HG02852 (cell line): ENCODE measurements at regions not wholly inside any gene's neighbourhood (a gene's known extent, or its start where the extent isn't known, plus 50 kb on each side); places are given as distances from the start of the nearest gene placed in this dataset.

Source experiments
- ATAC-seq: cut with Tn5 transposase; IDR thresholded peaks from one replicate; pipeline ENCODE4 v1.9.1; 2021; ENCODE audit warnings: mild to moderate bottlenecking, moderate library complexity; ENCODE audit not compliant: unreplicated experiment

GRCh38 chr11:112579282-112579681 is 318.6 kb upstream of the PLET1 start:
- no peak for ATAC-seq

DNA sequence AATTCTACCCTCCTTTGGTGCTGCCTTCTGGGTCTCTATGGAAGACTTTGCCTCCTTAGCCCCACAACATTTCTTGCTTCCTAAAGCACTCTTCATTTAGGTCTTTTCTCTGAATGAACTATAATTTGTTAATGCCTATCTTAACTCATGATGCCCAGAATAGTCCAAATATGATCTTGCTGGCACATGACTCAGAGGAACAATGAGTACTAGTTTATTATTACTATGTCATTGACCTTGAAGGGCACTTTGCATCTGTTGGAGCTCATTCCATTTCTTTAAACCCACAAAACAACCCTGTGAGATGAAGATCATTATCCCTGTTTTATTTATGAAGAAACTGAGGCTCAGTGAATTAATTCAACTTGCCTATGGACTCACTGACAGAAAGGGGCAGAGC is 320.2 kb upstream of the PLET1 start:
- ATAC-seq: no peak

DNA sequence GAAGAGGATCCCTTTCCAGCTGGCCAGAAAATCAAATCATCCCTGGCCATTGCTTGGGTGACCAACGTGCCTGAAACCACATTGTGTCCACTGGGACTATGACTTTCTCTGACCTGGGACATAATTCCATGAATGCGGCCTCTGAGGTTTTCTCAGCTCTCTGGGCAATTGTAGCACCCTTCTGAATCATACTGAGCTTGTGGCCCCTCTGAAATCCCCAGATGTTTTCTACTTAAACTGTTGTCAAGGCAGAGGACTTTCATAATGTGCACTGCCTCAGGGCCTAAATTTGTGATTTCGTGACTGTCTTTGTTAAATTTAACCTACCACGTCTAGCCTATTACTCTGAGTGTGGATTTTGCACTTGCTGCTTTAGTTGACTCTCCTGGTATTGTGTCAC is 321.1 kb upstream of the PLET1 start:
- ATAC-seq: peak; percentile 43

- no peak for ATAC-seq
These were observed 321.7 kb upstream of the PLET1 start for GRCh38 chr11:112582366-112582765.

DNA sequence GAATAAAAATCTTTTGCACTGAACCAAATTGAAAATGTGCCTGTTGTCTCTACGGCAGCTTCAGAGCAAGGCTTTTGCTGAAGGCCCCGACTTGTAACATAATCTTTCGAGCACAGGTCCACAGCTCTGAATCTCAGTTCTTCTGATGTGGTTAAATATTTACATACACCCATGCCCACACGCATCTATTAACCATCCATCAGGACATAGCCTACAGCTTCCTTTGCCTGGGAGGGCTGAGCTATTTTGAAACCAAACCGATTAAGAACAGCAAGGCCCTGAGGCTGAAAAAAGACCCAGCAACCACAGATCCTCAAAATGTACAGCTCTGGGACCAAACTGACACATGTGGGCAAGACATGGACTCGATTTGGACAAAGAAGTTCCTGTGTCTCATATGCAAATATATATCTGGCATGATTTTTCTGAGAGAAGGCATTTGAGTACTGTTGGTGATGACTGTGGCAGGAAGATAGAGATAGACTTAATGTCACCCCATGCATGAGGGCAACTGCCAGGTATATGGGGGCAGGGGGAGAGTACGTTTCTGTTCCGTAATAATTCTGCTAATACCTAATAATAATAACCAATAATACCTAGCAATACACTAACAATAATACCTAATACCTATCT is 322.7 kb upstream of the PLET1 start:
- ATAC-seq: peak; percentile 88

- ATAC-seq: no peak
These were observed 324.0 kb upstream of the PLET1 start for GRCh38 chr11:112584672-112585071.

- no peak for ATAC-seq
These were observed 327.0 kb upstream of the PLET1 start for GRCh38 chr11:112587664-112588063.

DNA sequence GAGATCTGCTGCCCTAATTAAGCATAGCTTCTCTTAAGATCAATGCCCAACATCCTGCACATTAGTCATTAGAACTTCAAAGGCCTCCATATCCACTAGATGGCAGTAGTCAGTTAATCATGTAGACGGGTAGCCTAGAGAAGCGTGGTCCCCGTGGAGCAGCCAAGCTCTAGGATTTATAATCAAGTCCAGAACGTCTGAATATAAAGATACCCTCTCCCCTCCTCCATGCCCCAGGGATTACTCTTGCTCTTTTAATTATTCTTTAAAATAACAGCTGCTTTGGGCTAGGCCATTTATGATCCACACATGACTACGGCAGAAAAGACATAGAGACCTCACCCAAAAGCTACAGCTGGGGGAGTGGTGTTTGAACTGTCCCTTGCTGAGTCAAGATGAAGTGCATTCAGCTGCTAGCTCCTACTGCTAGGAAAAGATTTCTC is 327.6 kb upstream of the PLET1 start:
- ATAC-seq: peak; percentile 31

- ATAC-seq: no peak
These were observed 328.5 kb upstream of the PLET1 start for GRCh38 chr11:112589155-112589554.

DNA sequence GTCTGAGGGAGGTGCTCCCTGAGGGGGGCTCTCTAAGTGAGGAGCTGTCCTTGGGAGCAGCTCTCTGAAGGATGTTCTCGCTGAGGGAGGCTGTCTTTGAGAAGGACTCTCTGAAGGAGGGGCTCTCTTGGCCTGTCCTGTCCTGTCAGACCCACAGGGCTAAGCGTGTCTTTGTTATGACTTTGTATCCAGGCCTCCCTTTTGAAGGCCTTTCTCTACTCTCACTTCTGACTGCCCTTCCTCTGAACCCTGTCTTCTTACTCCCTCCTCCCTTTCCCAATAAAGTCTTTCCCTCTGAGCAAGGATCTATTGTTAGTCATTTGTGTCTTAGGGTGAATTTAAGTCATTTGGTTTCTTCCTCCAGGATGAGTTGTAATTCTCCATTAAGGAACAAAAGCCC is 330.1 kb upstream of the PLET1 start:
- no peak for ATAC-seq

DNA sequence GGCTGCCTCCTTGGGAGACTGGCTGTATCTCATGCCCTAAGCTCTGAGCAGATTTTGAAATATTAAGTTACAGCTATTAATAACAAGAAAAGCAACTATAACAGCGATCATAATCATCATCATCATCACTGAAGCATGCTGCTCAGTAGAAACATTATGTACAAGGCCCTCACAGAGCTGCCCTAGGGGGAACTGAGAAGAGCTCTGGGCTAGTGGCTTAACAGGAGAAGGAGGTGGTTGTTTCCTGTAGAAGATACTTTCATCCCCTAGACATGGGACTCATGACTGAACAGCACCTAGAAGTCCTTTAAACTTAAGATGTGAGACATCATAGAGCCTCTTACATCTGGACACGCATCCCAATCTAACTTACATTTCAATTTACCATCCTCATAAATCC is 332.8 kb upstream of the PLET1 start:
- ATAC-seq: peak; percentile 67

GRCh38 chr11:112596324-112596723 is 335.7 kb upstream of the PLET1 start:
- no peak for ATAC-seq

GRCh38 chr11:112597286-112597790 is 336.7 kb upstream of the PLET1 start:
- no peak for ATAC-seq

DNA sequence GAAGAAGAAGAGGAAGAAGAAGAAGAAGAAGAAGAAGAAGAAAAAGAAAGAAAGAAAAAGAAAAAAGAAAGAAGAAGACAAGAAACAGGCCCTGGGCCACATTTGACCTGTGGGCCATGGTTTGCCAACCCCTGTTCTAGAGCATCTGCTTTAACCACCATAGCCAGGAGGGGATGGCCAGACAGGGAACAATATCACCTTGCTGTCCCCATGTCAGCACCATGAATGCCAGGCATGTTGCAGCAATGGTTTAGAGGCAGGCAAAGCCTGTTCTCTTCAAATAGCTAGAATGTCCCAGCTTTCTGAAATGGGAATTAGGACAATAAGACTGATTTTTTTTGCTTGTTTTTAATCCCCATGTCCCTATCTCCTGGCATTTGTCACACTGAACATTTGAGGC is 338.6 kb upstream of the PLET1 start:
- ATAC-seq: no peak

DNA sequence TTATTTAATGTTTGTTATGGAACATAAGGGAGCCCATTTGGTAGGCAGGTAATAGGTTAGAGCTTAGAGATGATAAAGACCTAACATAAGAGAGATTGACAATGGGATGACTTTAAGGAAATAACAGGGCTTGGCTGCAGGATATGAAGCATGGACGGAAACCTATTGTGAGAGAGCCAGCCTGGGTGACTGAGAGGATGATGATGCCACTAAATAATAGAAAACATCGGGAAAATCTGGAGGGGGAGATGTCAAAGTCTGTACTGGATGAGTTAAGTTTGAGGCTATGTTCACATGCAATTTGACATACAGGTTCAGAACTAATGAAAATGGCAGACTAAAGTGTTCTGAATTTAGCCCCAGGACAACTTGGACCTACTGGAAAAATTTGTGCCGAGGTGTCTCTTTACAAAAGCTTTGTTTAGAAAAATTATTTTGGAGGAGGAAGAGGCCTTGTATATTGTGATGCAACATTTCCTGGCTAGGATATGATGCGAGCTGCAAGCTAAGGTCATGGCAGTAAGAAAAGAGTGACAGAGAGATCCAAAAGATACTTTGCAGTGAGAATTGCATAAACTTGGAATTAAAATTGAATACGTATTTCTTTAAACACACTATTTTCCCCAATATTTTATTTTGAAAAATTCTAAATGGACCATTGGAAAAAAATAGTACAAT is 339.3 kb upstream of the PLET1 start:
- ATAC-seq: no peak

- ATAC-seq: no peak
These were observed 344.5 kb upstream of the PLET1 start for GRCh38 chr11:112605093-112605666.

DNA sequence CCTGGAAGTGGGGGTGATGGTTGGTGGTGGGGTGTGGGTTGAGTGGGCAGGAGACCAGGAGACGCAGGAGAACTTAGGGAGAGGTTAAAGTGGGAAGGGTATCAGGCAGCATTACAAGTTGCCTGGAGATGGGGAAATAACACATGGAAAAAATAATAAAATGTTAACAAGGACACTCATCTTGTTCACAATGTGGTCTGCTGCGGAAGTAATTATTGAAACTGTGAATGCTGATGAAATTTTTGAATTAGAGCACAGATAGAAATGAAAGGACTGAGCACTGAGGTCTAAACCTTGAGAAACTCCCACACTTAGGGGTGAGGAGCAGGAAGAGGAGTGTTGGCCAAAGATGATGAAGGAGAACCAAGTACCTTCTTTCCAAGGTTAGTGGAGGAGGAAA is 346.0 kb upstream of the PLET1 start:
- ATAC-seq: no peak

DNA sequence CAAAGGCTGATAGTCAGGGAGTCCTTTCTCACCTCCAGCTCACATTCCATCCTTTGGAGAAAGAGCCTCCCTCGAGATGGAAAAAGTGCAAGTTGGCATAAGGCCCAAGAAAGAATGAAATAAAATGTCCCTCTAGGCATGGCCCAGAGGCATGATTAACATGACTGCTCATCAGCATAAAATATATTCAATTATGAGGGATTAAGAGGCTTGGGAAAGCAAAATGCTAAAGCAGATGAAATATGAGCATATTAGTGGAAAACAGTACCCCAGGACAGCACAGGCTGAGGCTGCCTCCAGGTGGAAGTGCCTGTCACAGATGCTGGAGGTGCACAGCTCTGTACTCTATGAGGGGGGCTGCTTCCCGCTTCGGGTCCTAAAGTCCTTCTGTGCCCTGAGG is 347.8 kb upstream of the PLET1 start:
- ATAC-seq: no peak

DNA sequence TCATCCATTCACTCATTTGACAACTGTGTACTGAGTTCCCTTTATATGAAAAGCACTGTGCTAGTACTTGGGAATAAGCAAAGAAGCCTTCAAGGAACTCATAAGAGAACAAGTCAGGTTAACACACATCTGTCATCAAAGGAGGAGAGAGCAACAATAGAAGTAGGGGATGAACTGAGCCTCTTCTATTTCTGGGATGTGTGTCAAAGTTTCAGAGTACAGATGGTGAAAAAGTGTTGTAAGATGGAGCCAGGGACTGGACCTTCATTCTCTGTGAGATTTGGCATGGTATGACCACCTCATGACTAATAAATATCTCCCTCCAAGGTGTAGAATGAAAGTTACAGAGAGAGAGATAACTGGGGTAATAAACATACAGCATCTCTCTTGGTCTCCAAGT is 349.8 kb upstream of the PLET1 start:
- ATAC-seq: no peak

DNA sequence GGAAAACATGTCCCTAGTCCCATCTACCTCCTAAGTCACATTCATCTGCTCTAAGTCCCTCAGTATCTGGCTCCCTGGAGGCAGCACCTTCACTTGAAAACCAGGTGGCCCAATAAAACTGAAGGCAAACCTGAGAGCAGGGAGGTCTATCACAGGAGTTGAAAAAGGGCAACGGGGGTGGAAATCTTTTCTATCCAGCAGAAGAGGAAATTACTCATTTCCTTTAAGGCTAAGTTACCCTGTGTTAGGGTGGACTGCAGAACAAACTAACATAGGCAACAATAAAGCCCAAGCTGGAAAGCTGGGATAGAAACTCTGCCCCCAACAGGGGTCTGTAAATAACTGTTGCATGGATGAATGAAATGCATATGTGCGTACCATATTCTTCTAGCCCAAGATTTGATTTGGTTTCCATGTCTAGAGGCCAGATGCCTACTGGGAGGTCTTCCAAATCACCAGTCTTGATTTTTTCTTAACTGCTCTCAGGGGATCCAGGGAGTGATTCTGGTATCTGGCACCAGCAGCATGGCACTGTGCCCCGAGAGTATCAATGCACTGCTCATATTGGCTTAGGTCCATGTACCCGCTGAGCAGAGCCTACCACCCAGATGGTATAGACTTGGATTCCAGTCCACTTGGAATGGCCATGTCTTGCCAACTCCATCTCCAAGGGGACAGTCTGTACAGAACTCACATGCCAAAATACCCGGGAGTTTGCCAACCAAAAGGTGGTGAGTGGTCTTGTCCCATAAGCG is 350.0 kb upstream of the NCAM1 start:
- no peak for ATAC-seq

DNA sequence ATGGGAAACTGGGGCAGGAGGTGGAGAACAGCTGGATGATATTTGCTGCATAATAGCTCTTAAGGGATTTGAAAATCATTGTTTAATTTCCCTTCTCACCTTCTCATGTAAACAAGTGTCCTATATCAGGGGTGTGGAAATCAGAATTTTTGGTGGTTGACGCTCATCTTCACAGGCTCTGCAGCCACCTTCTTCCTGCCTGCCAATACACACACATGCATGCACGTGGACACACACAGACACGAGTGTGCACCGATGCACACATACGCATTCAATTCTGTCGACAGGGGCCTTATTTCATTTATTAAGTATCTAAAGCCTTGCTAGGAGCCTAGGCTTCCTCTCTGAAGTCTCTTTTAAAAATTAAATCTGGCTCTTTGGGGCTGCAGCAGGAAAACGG is 349.4 kb upstream of the NCAM1 start:
- no peak for ATAC-seq
